Neural cell (in vitro differentiated cells): ENCODE measurements at regions not wholly inside any gene's neighbourhood (a gene's known extent, or its start where the extent isn't known, plus 50 kb on each side); places are given as distances from the start of the nearest gene placed in this dataset.

ENCODE experiments used
- H2AFZ ChIP-seq: fragments of 200-600, 300-800 bp; sonication (generic), shearing (Covaris generic); 2 replicates; pipeline ENCODE4 v1.6.0; 2014; ENCODE audit warnings: low read depth, mild to moderate bottlenecking, antibody characterized with exemption, low read length, moderate library complexity
- H3F3A ChIP-seq: fragments of 200-600 bp; shearing (Covaris generic); 2 replicates; pipeline ENCODE4 v1.6.1; 2016; ENCODE audit warnings: mild to moderate bottlenecking, moderate library complexity, mixed read lengths, antibody characterized with exemption, low read length; ENCODE audit not compliant: insufficient read depth, poor library complexity, severe bottlenecking
- H3K27ac ChIP-seq: fragments of 200-600, 300-800 bp; sonication (generic), shearing (Covaris generic); 2 replicates; pipeline ENCODE4 v1.5.1; 2014; ENCODE audit warnings: mild to moderate bottlenecking, low read length, moderate library complexity
- H3K27me3 ChIP-seq: fragments of 300-800, 200-600 bp; sonication (generic), shearing (Covaris generic); 2 replicates; pipeline ENCODE4 v1.6.0; 2014; ENCODE audit warnings: mild to moderate bottlenecking, low read depth, low read length, moderate library complexity; ENCODE audit not compliant: insufficient read depth
- H3K36me3 ChIP-seq: fragments of 300-800, 200-600 bp; sonication (generic), shearing (Covaris generic); 2 replicates; pipeline ENCODE4 v1.5.1; 2014; ENCODE audit warnings: mild to moderate bottlenecking, antibody characterized with exemption, low read length, moderate library complexity; ENCODE audit not compliant: insufficient read depth
- H3K4me2 ChIP-seq: fragments of 300-800, 200-600 bp; sonication (generic), shearing (Covaris generic); 2 replicates; pipeline ENCODE4 v1.6.0; 2014; ENCODE audit warnings: mild to moderate bottlenecking, low read length
- H3K4me3 ChIP-seq: fragments of 300-800, 200-600 bp; sonication (generic), shearing (Covaris generic); 2 replicates; pipeline ENCODE4 v1.5.1; 2014; ENCODE audit warnings: mild to moderate bottlenecking, low read length, moderate library complexity
- H3K79me2 ChIP-seq: fragments of 200-600 bp; shearing (Covaris generic); replicated peaks from 2 replicates; pipeline ENCODE4 v1.6.0; 2014; ENCODE audit warnings: mild to moderate bottlenecking, low read length, moderate library complexity; ENCODE audit not compliant: insufficient read depth
- H3K9ac ChIP-seq: fragments of 300-800, 200-600 bp; sonication (generic), shearing (Covaris generic); 2 replicates; pipeline ENCODE4 v1.6.1; 2016; ENCODE audit warnings: mild to moderate bottlenecking, low read length, mixed read lengths
- H3K9me2 ChIP-seq: fragments of 200-600 bp; shearing (Covaris generic); 2 replicates; pipeline ENCODE4 v1.6.1; 2016; ENCODE audit warnings: mild to moderate bottlenecking, low read length, mixed read lengths; ENCODE audit not compliant: insufficient read depth
- H3K9me3 ChIP-seq: fragments of 200-600, 300-800 bp; sonication (generic), shearing (Covaris generic); 2 replicates; pipeline ENCODE4 v1.6.1; 2016; ENCODE audit warnings: mild to moderate bottlenecking, mixed run types, low read length, moderate library complexity, mixed read lengths
- H4K20me1 ChIP-seq: fragments of 200-600 bp; shearing (Covaris generic); 2 replicates; pipeline ENCODE4 v1.6.1; 2016; ENCODE audit warnings: mild to moderate bottlenecking, mixed run types; ENCODE audit not compliant: insufficient read depth
- EP300 ChIP-seq: fragments of 450-650 bp; conservative IDR thresholded peaks from 2 replicates; pipeline ENCODE4 v1.6.1; 2014; ENCODE audit warnings: antibody characterized with exemption, mild to moderate bottlenecking, moderate library complexity; ENCODE audit not compliant: poor library complexity, severe bottlenecking
- EZH2 ChIP-seq: fragments of 200-600, 300-800 bp; shearing (Covaris generic), sonication (generic); IDR thresholded peaks from 2 replicates; pipeline ENCODE4 v1.6.1; 2014; ENCODE audit warnings: antibody characterized with exemption, low read length, borderline replicate concordance, mild to moderate bottlenecking; ENCODE audit not compliant: insufficient read depth, poor library complexity, severe bottlenecking
- MXI1 ChIP-seq: fragments of 450-650 bp; conservative IDR thresholded peaks from 2 replicates; pipeline ENCODE4 v1.6.1; 2014; ENCODE audit warnings: antibody characterized with exemption, mild to moderate bottlenecking; ENCODE audit not compliant: poor library complexity, severe bottlenecking
- POLR2AphosphoS5 ChIP-seq: IDR thresholded peaks from 2 replicates; pipeline ENCODE4 v1.6.1; 2012
- RAD21 ChIP-seq: fragments of 450-650 bp; conservative IDR thresholded peaks from 2 replicates; pipeline ENCODE4 v1.6.1; 2014; ENCODE audit warnings: antibody characterized with exemption, mild to moderate bottlenecking, moderate library complexity
- REST ChIP-seq: IDR thresholded peaks from 2 replicates; pipeline ENCODE4 v1.6.1; 2012; ENCODE audit warnings: borderline replicate concordance
- SMC3 ChIP-seq: fragments of 450-650 bp; conservative IDR thresholded peaks from 2 replicates; pipeline ENCODE4 v1.6.1; 2014; ENCODE audit warnings: antibody characterized with exemption, mild to moderate bottlenecking, moderate library complexity; ENCODE audit not compliant: poor library complexity
- TAF1 ChIP-seq: IDR thresholded peaks from 2 replicates; pipeline ENCODE4 v1.6.1; 2012; ENCODE audit warnings: low read depth
- TF ChIP-seq, protein P1 (sequence below): fragments of 450-650 bp; IDR thresholded peaks from 2 replicates; pipeline ENCODE4 v1.5.1; 2014; ENCODE audit warnings: antibody characterized with exemption, mild to moderate bottlenecking, moderate library complexity; ENCODE audit not compliant: poor library complexity, severe bottlenecking

GRCh38 chr5:144585681-144586080, 415.0 kb downstream of the KCTD16 start:
- H3K9me2 ChIP-seq = no peaks in the 10 kb centered on the region
- H3K36me3 ChIP-seq = no peaks in the 10 kb centered on the region
- H3K9ac ChIP-seq = no peak overlapping the region
- H3K4me3 ChIP-seq = no peak overlapping the region
- no peaks in the 10 kb centered on the region for H3K9me3 ChIP-seq
- H2AFZ ChIP-seq = no peak overlapping the region
- peaks cover 38% of the 10 kb centered on the region for H3K27me3 ChIP-seq
- H4K20me1 ChIP-seq = no peaks in the 10 kb centered on the region
- H3K4me2 ChIP-seq = no peak overlapping the region
- H3K27ac ChIP-seq = no peak overlapping the region
- no peaks in the 10 kb centered on the region for H3K79me2 ChIP-seq
- TF ChIP-seq MXI1 (no peak), EP300 (no peak), POLR2AphosphoS5 (no peak), REST (no peak), SMC3 (no peak), RAD21 (no peak), TAF1 (no peak)
- H3F3A ChIP-seq = no peaks in the 10 kb centered on the region

- H3K36me3 ChIP-seq = no peaks in the 10 kb centered on the region
- no peak overlapping the region for H2AFZ ChIP-seq
- no peaks in the 10 kb centered on the region for H3K9me2 ChIP-seq
- H3K4me2 ChIP-seq = no peak overlapping the region
- no peak overlapping the region for H3K9ac ChIP-seq
- peaks cover 47% of the 10 kb centered on the region for H3K27me3 ChIP-seq
- no peaks in the 10 kb centered on the region for H3K9me3 ChIP-seq
- H3K27ac ChIP-seq = no peak overlapping the region
- no peaks in the 10 kb centered on the region for H4K20me1 ChIP-seq
- TF ChIP-seq EZH2 (no peak), RAD21 (no peak), SMC3 (no peak), POLR2AphosphoS5 (no peak), TAF1 (no peak), MXI1 (no peak), REST (no peak), EP300 (no peak)
- TF ChIP-seq, protein P1, sequence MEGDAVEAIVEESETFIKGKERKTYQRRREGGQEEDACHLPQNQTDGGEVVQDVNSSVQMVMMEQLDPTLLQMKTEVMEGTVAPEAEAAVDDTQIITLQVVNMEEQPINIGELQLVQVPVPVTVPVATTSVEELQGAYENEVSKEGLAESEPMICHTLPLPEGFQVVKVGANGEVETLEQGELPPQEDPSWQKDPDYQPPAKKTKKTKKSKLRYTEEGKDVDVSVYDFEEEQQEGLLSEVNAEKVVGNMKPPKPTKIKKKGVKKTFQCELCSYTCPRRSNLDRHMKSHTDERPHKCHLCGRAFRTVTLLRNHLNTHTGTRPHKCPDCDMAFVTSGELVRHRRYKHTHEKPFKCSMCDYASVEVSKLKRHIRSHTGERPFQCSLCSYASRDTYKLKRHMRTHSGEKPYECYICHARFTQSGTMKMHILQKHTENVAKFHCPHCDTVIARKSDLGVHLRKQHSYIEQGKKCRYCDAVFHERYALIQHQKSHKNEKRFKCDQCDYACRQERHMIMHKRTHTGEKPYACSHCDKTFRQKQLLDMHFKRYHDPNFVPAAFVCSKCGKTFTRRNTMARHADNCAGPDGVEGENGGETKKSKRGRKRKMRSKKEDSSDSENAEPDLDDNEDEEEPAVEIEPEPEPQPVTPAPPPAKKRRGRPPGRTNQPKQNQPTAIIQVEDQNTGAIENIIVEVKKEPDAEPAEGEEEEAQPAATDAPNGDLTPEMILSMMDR = no peak
- no peaks in the 10 kb centered on the region for H3F3A ChIP-seq
- H3K4me3 ChIP-seq = no peak overlapping the region
- no peaks in the 10 kb centered on the region for H3K79me2 ChIP-seq
Measured at GRCh38 chr5:144583541-144584449, 413.1 kb downstream of the KCTD16 start.
